Testis (tissue), 2 donors: ENCODE measurements at regions not wholly inside any gene's neighbourhood (a gene's known extent, or its start where the extent isn't known, plus 50 kb on each side); places are given as distances from the start of the nearest gene placed in this dataset.

ENCODE experiments used
- CTCF ChIP-seq, 3 experiments: fragments of 450-650 bp in 2 of 3; fragments of 200-600 bp in 1 of 3; sonication (generic) in 1 of 3; IDR thresholded peaks; one replicate each; pipeline ENCODE4 v1.5.1; 2016 to 2019; ENCODE audit warnings: antibody characterized with exemption in 3 of 3, mild to moderate bottlenecking in 2 of 3, moderate library complexity in 1 of 3
- POLR2A ChIP-seq: fragments of 450-650 bp; IDR thresholded peaks from one replicate; pipeline ENCODE4 v1.6.1; 2017; ENCODE audit warnings: antibody characterized with exemption, mild to moderate bottlenecking, moderate library complexity

GRCh38 chr12:62127516-62127915 lies 132.7 kb upstream of the USP15 start:
- TF ChIP-seq CTCF (IDR thresholded peaks at IDR 0.05) (no peak), POLR2A (no peak)
